ENCODE measurements at regions not wholly inside any gene's neighbourhood (a gene's known extent, or its start where the extent isn't known, plus 50 kb on each side); places are given as distances from the start of the nearest gene placed in this dataset.

GRCh38 chr10:90557385-90557784 is 300.5 kb downstream of the HTR7 start:
- Histone ChIP-seq H3K4me1 (ENCODE audit: low read length) (no peaks in the 10 kb centered on the region), H3F3A (ENCODE audit: insufficient read depth, low read length) (no peaks in the 10 kb centered on the region), H3K27me3 (replicated peaks; ENCODE audit: insufficient read depth, low read length) (no peaks in the 10 kb centered on the region), H3K79me2 (ENCODE audit: low read length) (no peaks in the 10 kb centered on the region), H4K20me1 (ENCODE audit: insufficient read depth, low read length) (no peaks in the 10 kb centered on the region), H2AFZ (ENCODE audit: low read length) (no peak overlapping the region), H3K4me2 (ENCODE audit: low read depth, low read length) (no peak overlapping the region), H3K9me3 (replicated peaks; ENCODE audit: insufficient read depth, low read length) (no peaks in the 10 kb centered on the region), H3K9me2 (replicated peaks; ENCODE audit: insufficient read depth, low read length) (no peaks in the 10 kb centered on the region), H3K9ac (ENCODE audit: low read length) (no peak overlapping the region), H3K27ac (ENCODE audit: low read length) (no peak overlapping the region), H3K4me3 (ENCODE audit: low read length) (no peak overlapping the region), H3K36me3 (replicated peaks; ENCODE audit: insufficient read depth, low read length) (no peaks in the 10 kb centered on the region)
- TF ChIP-seq EZH2phosphoT487 (IDR thresholded peaks at IDR 0.05; ENCODE audit: low read length) (no peak), EZH2 (optimal IDR thresholded peaks at IDR 0.05; ENCODE audit: low read depth, low read length) (no peak)
- DNase-seq = no peak

DNA sequence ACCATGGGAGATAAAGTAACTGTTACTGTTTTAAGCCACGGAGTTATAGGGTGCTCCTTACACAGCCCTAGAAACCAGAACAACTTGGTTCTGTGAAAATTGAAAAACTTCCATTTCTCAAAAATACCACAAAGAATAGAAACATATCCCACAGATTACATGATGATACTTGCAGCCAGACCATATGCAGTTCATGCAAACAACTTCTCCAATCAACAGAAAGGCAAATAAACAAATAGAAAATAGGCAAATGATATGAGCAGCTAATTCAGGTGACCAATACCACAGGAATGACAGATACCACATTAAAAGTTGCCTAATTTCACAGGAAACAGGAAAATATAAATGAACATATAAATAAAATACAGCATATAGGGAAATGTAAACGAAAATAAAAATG is 297.5 kb downstream of the HTR7 start:
- Histone ChIP-seq H3K36me3 (replicated peaks; ENCODE audit: insufficient read depth, low read length) (no peaks in the 10 kb centered on the region), H3K9me3 (replicated peaks; ENCODE audit: insufficient read depth, low read length) (no peaks in the 10 kb centered on the region), H4K20me1 (ENCODE audit: insufficient read depth, low read length) (no peaks in the 10 kb centered on the region), H3K27me3 (replicated peaks; ENCODE audit: insufficient read depth, low read length) (no peaks in the 10 kb centered on the region), H3K4me2 (ENCODE audit: low read depth, low read length) (no peak overlapping the region), H3K79me2 (ENCODE audit: low read length) (no peaks in the 10 kb centered on the region), H3K4me1 (ENCODE audit: low read length) (no peaks in the 10 kb centered on the region), H3K9me2 (replicated peaks; ENCODE audit: insufficient read depth, low read length) (no peaks in the 10 kb centered on the region), H3F3A (ENCODE audit: insufficient read depth, low read length) (no peaks in the 10 kb centered on the region), H3K27ac (ENCODE audit: low read length) (no peak overlapping the region), H2AFZ (ENCODE audit: low read length) (no peak overlapping the region), H3K9ac (ENCODE audit: low read length) (no peak overlapping the region), H3K4me3 (ENCODE audit: low read length) (no peak overlapping the region)
- DNase-seq = no peak
- no peak for TF ChIP-seq CTCF (IDR thresholded peaks at IDR 0.05; ENCODE audit: low read length)

DNA sequence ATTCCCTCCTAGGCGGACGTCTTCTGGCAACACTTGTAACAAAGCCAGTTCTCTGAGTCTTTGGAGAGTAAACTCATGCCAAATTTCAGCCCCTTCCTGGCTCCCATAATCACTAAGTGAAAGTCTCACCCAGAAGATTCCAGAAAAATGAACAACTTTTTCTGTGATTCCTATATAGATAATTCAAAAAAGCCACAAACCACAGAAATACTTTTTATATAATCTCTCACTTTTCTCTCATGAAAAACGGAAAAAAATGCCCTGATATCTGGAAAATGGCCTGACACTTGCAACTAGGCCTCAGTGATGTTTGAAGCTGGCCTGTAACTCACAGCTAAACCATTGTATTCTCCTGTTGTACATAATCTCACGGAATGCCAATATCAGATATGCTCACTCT is 296.2 kb downstream of the HTR7 start:
- H3F3A ChIP-seq (ENCODE audit: insufficient read depth, low read length) = no peaks in the 10 kb centered on the region
- TF ChIP-seq CTCF (IDR thresholded peaks at IDR 0.05; ENCODE audit: low read length) (no peak), EZH2phosphoT487 (IDR thresholded peaks at IDR 0.05; ENCODE audit: low read length) (no peak), EZH2 (optimal IDR thresholded peaks at IDR 0.05; ENCODE audit: low read depth, low read length) (no peak)

DNA sequence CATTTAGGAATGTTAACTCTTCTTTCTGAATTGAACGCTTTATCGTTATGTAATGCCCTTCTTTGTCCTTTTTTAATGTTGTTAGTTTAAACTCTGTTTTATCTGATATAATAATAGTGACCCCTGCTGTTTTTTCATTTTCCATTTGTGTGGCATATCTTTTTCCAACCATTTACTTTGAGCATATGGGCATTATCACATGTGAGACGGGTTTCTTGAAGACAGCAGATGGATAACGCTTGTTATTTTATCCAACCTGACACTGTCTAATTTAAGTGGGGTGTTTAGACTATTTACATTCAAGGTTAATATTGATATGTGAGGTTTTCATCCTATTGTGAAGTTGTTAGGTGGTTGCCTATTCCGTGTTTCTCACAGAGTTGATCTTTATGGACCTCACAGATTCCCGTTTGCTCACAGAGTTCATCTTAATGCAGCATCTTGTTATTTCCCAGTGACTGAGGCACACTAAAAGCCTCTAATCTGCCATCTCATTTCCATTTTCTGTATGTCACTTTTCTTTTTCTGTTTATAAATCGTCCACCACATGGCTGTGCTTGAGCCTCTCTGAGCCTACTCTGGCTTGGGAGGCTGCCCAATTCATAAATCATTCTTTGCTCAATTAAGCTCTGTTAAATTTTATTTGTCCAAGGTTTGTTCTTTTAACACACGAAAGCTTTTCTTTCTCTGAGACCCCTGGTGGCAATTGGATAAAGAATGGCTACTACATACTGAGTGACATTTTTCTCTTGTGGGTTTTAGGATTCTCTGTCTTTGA is 286.2 kb downstream of the HTR7 start:
- no peak for TF ChIP-seq EZH2phosphoT487 (IDR thresholded peaks at IDR 0.05; ENCODE audit: low read length)
- TF ChIP-seq EZH2 (optimal IDR thresholded peaks at IDR 0.05; ENCODE audit: low read depth, low read length) = no peak
- H3K27ac ChIP-seq (ENCODE audit: low read length) = no peak overlapping the region
- H3K9me2 ChIP-seq (replicated peaks; ENCODE audit: insufficient read depth, low read length) = no peaks in the 10 kb centered on the region
- DNase-seq = no peak
- H4K20me1 ChIP-seq (ENCODE audit: insufficient read depth, low read length) = no peaks in the 10 kb centered on the region
- no peaks in the 10 kb centered on the region for H3K27me3 ChIP-seq (replicated peaks; ENCODE audit: insufficient read depth, low read length)
- no peaks in the 10 kb centered on the region for H3K79me2 ChIP-seq (ENCODE audit: low read length)
- H3K36me3 ChIP-seq (replicated peaks; ENCODE audit: insufficient read depth, low read length) = no peaks in the 10 kb centered on the region
- no peaks in the 10 kb centered on the region for H3F3A ChIP-seq (ENCODE audit: insufficient read depth, low read length)
- no peak overlapping the region for H3K9ac ChIP-seq (ENCODE audit: low read length)
- H3K4me1 ChIP-seq (ENCODE audit: low read length) = no peaks in the 10 kb centered on the region
- H3K9me3 ChIP-seq (replicated peaks; ENCODE audit: insufficient read depth, low read length) = no peaks in the 10 kb centered on the region
- no peak overlapping the region for H2AFZ ChIP-seq (ENCODE audit: low read length)
- H3K4me3 ChIP-seq (ENCODE audit: low read length) = no peak overlapping the region
- H3K4me2 ChIP-seq (ENCODE audit: low read depth, low read length) = no peak overlapping the region

More for the DNA sequence above, 296.2 kb downstream of the HTR7 start:
- no peak overlapping the region for H3K4me3 ChIP-seq (ENCODE audit: low read length)
- H3K4me2 ChIP-seq (ENCODE audit: low read depth, low read length) = no peak overlapping the region
- H3K79me2 ChIP-seq (ENCODE audit: low read length) = no peaks in the 10 kb centered on the region
- H4K20me1 ChIP-seq (ENCODE audit: insufficient read depth, low read length) = no peaks in the 10 kb centered on the region
- H3K4me1 ChIP-seq (ENCODE audit: low read length) = no peaks in the 10 kb centered on the region
- no peak overlapping the region for H3K9ac ChIP-seq (ENCODE audit: low read length)
- no peaks in the 10 kb centered on the region for H3K27me3 ChIP-seq (replicated peaks; ENCODE audit: insufficient read depth, low read length)
- no peak overlapping the region for H2AFZ ChIP-seq (ENCODE audit: low read length)
- H3K9me2 ChIP-seq (replicated peaks; ENCODE audit: insufficient read depth, low read length) = no peaks in the 10 kb centered on the region
- H3K9me3 ChIP-seq (replicated peaks; ENCODE audit: insufficient read depth, low read length) = no peaks in the 10 kb centered on the region
- DNase-seq = no peak
- no peak overlapping the region for H3K27ac ChIP-seq (ENCODE audit: low read length)
- no peaks in the 10 kb centered on the region for H3K36me3 ChIP-seq (replicated peaks; ENCODE audit: insufficient read depth, low read length)

Data from MM.1S (cell line).